Stomach smooth muscle (tissue), 2 donors: ENCODE measurements at regions not wholly inside any gene's neighbourhood (a gene's known extent, or its start where the extent isn't known, plus 50 kb on each side); places are given as distances from the start of the nearest gene placed in this dataset.
"Not testable (repeated sequence)": the region's sequence is repeated elsewhere in the genome, so short reads cannot be mapped to it uniquely, and the experiment has no call there.

ENCODE experiments used
- H3K27ac ChIP-seq: one replicate; pipeline ENCODE4 v1.7.0; 2013; ENCODE audit warnings: mild to moderate bottlenecking, low read length, inconsistent platforms
- H3K27me3 ChIP-seq, 2 donors: one replicate each; pipeline ENCODE4 v1.7.0; 2013; ENCODE audit warnings: low read length in 2 of 2; ENCODE audit not compliant: insufficient read depth in 2 of 2, control insufficient read depth in 1 of 2
- H3K36me3 ChIP-seq, 2 donors: one replicate each; pipeline ENCODE4 v1.7.0; 2013; ENCODE audit warnings: low read length in 2 of 2; ENCODE audit not compliant: control insufficient read depth in 2 of 2, insufficient read depth in 2 of 2
- H3K4me1 ChIP-seq: one replicate; pipeline ENCODE4 v1.7.0; 2013; ENCODE audit warnings: low read length; ENCODE audit not compliant: control insufficient read depth, insufficient read depth
- H3K4me3 ChIP-seq, 2 donors: one replicate each; pipeline ENCODE4 v1.7.0; 2013; ENCODE audit warnings: low read length in 2 of 2
- H3K9ac ChIP-seq, 2 donors: one replicate each; pipeline ENCODE4 v1.7.0; 2013; ENCODE audit warnings: low read length in 2 of 2, mild to moderate bottlenecking in 1 of 2
- H3K9me3 ChIP-seq, 2 donors: one replicate each; pipeline ENCODE4 v1.7.0; 2013; ENCODE audit warnings: low read length in 2 of 2; ENCODE audit not compliant: control insufficient read depth in 2 of 2
- donor health status: healthy.
- donor health status: Pancreatic carcinoma.

- H3K27ac ChIP-seq, result no peak overlapping the region
- no peak overlapping the region for H3K4me3 ChIP-seq
- H3K9me3 ChIP-seq, result no peaks in the 10 kb centered on the region
- H3K27me3 ChIP-seq, result no peaks in the 10 kb centered on the region
- H3K36me3 ChIP-seq, result no peaks in the 10 kb centered on the region
- H3K9ac ChIP-seq, result no peak overlapping the region
- H3K4me1 ChIP-seq, result no peaks in the 10 kb centered on the region
Observed at GRCh38 chr13:37510441-37510840, 88.1 kb downstream of the POSTN start.

- Histone ChIP-seq H3K4me1 (no peaks in the 10 kb centered on the region), H3K4me3 (no peak overlapping the region), H3K9me3 (no peaks in the 10 kb centered on the region), H3K36me3 (no peaks in the 10 kb centered on the region), H3K27me3 (no peaks in the 10 kb centered on the region), H3K9ac (no peak overlapping the region), H3K27ac (no peak overlapping the region)
Observed at GRCh38 chr13:37505531-37505930, 93.0 kb downstream of the POSTN start.

GRCh38 chr13:37504251-37504650 is 94.3 kb downstream of the POSTN start:
- Histone ChIP-seq H3K27ac (no peak overlapping the region), H3K4me3 (no peak overlapping the region), H3K27me3 (no peaks in the 10 kb centered on the region), H3K9me3 (no peaks in the 10 kb centered on the region), H3K36me3 (no peaks in the 10 kb centered on the region), H3K4me1 (no peaks in the 10 kb centered on the region), H3K9ac (no peak overlapping the region)

GRCh38 chr13:37503287-37503686 is 95.3 kb downstream of the POSTN start:
- no peak overlapping the region for H3K27ac ChIP-seq
- H3K27me3 ChIP-seq, result no peaks in the 10 kb centered on the region
- no peak overlapping the region for H3K4me3 ChIP-seq
- no peaks in the 10 kb centered on the region for H3K36me3 ChIP-seq
- H3K9ac ChIP-seq, result no peak overlapping the region
- no peaks in the 10 kb centered on the region for H3K9me3 ChIP-seq
- H3K4me1 ChIP-seq, result no peaks in the 10 kb centered on the region

- H3K4me3 ChIP-seq, H3K27me3 ChIP-seq, H3K27ac ChIP-seq: not testable (repeated sequence)
Observed at GRCh38 chr13:37502303-37502993, 96.1 kb downstream of the POSTN start.

GRCh38 chr13:37501187-37501586 is 97.4 kb downstream of the POSTN start:
- Histone ChIP-seq H3K9me3 (no peaks in the 10 kb centered on the region), H3K4me1 (no peaks in the 10 kb centered on the region), H3K4me3 (no peak overlapping the region), H3K9ac (no peak overlapping the region), H3K27me3 (no peaks in the 10 kb centered on the region), H3K36me3 (no peaks in the 10 kb centered on the region), H3K27ac (no peak overlapping the region)

More at GRCh38 chr13:37502303-37502993, 96.1 kb downstream of the POSTN start:
- not testable (repeated sequence) for H3K36me3 ChIP-seq, H3K4me1 ChIP-seq, H3K9ac ChIP-seq, H3K9me3 ChIP-seq

GRCh38 chr13:37495046-37495445 is 103.5 kb downstream of the POSTN start:
- no peak overlapping the region for H3K4me3 ChIP-seq
- no peaks in the 10 kb centered on the region for H3K9me3 ChIP-seq
- H3K4me1 ChIP-seq, result no peaks in the 10 kb centered on the region
- no peaks in the 10 kb centered on the region for H3K27me3 ChIP-seq
- no peaks in the 10 kb centered on the region for H3K36me3 ChIP-seq
- no peak overlapping the region for H3K9ac ChIP-seq
- no peak overlapping the region for H3K27ac ChIP-seq

- Histone ChIP-seq H3K27me3 (no peaks in the 10 kb centered on the region), H3K4me1 (no peaks in the 10 kb centered on the region), H3K36me3 (no peaks in the 10 kb centered on the region), H3K27ac (no peak overlapping the region), H3K4me3 (no peak overlapping the region), H3K9me3 (no peaks in the 10 kb centered on the region), H3K9ac (no peak overlapping the region)
Observed at GRCh38 chr13:37493775-37494174, 104.8 kb downstream of the POSTN start.

- H3K27ac ChIP-seq, result no peak overlapping the region
- no peaks in the 10 kb centered on the region for H3K36me3 ChIP-seq
- H3K4me1 ChIP-seq, result no peaks in the 10 kb centered on the region
- no peaks in the 10 kb centered on the region for H3K9me3 ChIP-seq
- H3K9ac ChIP-seq, result no peak overlapping the region
- no peaks in the 10 kb centered on the region for H3K27me3 ChIP-seq
- no peak overlapping the region for H3K4me3 ChIP-seq
Observed at GRCh38 chr13:37492741-37493514, 105.6 kb downstream of the POSTN start.

- Histone ChIP-seq H3K27me3 (no peaks in the 10 kb centered on the region), H3K4me3 (no peak overlapping the region), H3K9ac (no peak overlapping the region), H3K36me3 (no peaks in the 10 kb centered on the region), H3K27ac (no peak overlapping the region), H3K9me3 (no peaks in the 10 kb centered on the region), H3K4me1 (no peaks in the 10 kb centered on the region)
Observed at GRCh38 chr13:37492075-37492474, 106.5 kb downstream of the POSTN start.

GRCh38 chr13:37491661-37492060 is 106.9 kb downstream of the POSTN start:
- Histone ChIP-seq H3K9me3 (no peaks in the 10 kb centered on the region), H3K27me3 (no peaks in the 10 kb centered on the region), H3K9ac (no peak overlapping the region), H3K27ac (no peak overlapping the region), H3K4me3 (no peak overlapping the region), H3K4me1 (no peaks in the 10 kb centered on the region), H3K36me3 (no peaks in the 10 kb centered on the region)
